GM12878 (cell line): ENCODE measurements at regions not wholly inside any gene's neighbourhood (a gene's known extent, or its start where the extent isn't known, plus 50 kb on each side); places are given as distances from the start of the nearest gene placed in this dataset.

ENCODE experiments used
- BHLHE40 ChIP-seq, 2 experiments: fragments of 450-650 bp in 1 of 2; IDR thresholded peaks; 2 replicates each; pipeline ENCODE4 v1.6.1; 2011 to 2017; ENCODE audit warnings: low read depth in 2 of 2, borderline replicate concordance in 1 of 2, improper control_type of control experiment in 1 of 2, low read length in 1 of 2, mild to moderate bottlenecking in 1 of 2
- CHD2 ChIP-seq: IDR thresholded peaks from 2 replicates; pipeline ENCODE4 v1.6.1; 2011; ENCODE audit warnings: low read depth, low read length, improper control_type of control experiment, borderline replicate concordance
- CTCF ChIP-seq, 3 experiments: IDR thresholded peaks in 2 of 3; conservative IDR thresholded peaks in 1 of 3; 2 replicates each; pipeline ENCODE4 v1.5.1; 2011; ENCODE audit warnings: low read depth in 3 of 3, low read length in 3 of 3, mild to moderate bottlenecking in 3 of 3, control low read depth in 2 of 3, moderate library complexity in 2 of 3, inconsistent platforms in 1 of 3, mixed read lengths in 1 of 3; ENCODE audit not compliant: control insufficient read depth in 2 of 3, insufficient read depth in 1 of 3; ENCODE audit errors: extremely low read depth in 1 of 3
- ELK1 ChIP-seq: IDR thresholded peaks from 2 replicates; pipeline ENCODE4 v1.6.1; 2012; ENCODE audit warnings: low read depth, low read length, improper control_type of control experiment
- EP300 ChIP-seq, 2 experiments: fragments of 150-350 bp in 1 of 2; IDR thresholded peaks; 2 replicates each; pipeline ENCODE4 v1.6.1; 2011 to 2012; ENCODE audit warnings: low read depth in 2 of 2, low read length in 2 of 2, borderline replicate concordance in 1 of 2, improper control_type of control experiment in 1 of 2, inconsistent platforms in 1 of 2; ENCODE audit not compliant: control insufficient read depth in 1 of 2
- MXI1 ChIP-seq: fragments of 150-350 bp; IDR thresholded peaks from 2 replicates; pipeline ENCODE4 v1.6.1; 2011; ENCODE audit warnings: low read depth, mild to moderate bottlenecking, inconsistent platforms, low read length, improper control_type of control experiment
- MYC ChIP-seq: IDR thresholded peaks from 2 replicates; pipeline ENCODE4 v1.6.1; 2011; ENCODE audit warnings: mild to moderate bottlenecking, low read length, moderate library complexity, inconsistent platforms; ENCODE audit not compliant: insufficient read depth, insufficient replicate concordance, insufficient read length, severe bottlenecking

GRCh38 chr3:124518350-124518749 lies 211.9 kb upstream of the UMPS start:
- TF ChIP-seq ELK1: no peak
- TF ChIP-seq CTCF (IDR thresholded peaks at IDR 0.05 in 2 of 3, conservative IDR thresholded peaks at IDR 0.05 in 1 of 3; ENCODE audit: control insufficient read depth in 2 of 3, extremely low read depth in 1 of 3, insufficient read depth in 1 of 3, low read depth in 3 of 3, low read length in 3 of 3): no peak
- no peak for TF ChIP-seq EP300 (IDR thresholded peaks at IDR 0.05; ENCODE audit: borderline replicate concordance in 1 of 2, control insufficient read depth in 1 of 2, low read depth in 2 of 2, low read length in 2 of 2)
- no peak for TF ChIP-seq CHD2
- no peak for TF ChIP-seq MYC
- TF ChIP-seq BHLHE40 (IDR thresholded peaks at IDR 0.05; ENCODE audit: borderline replicate concordance in 1 of 2, low read depth in 2 of 2, low read length in 1 of 2): no peak
- no peak for TF ChIP-seq MXI1
